ENCODE measurements at regions not wholly inside any gene's neighbourhood (a gene's known extent, or its start where the extent isn't known, plus 50 kb on each side); places are given as distances from the start of the nearest gene placed in this dataset.

GRCh38 chr4:26106776-26107175 lies 192.8 kb downstream of the SMIM20 start:
- no peak for TF ChIP-seq CTCF (conservative IDR thresholded peaks at IDR 0.05)

GRCh38 chr4:26108054-26108453 lies 194.0 kb downstream of the SMIM20 start:
- no peak for TF ChIP-seq CTCF (conservative IDR thresholded peaks at IDR 0.05)
- H3K4me3 Mint-ChIP-seq, result no peak overlapping the region

More at GRCh38 chr4:26106776-26107175, 192.8 kb downstream of the SMIM20 start:
- H3K4me3 Mint-ChIP-seq, result no peak overlapping the region
- H3K36me3 Mint-ChIP-seq (ENCODE audit: low read depth), result peaks cover 1% of the 10 kb centered on the region
- H3K27me3 Mint-ChIP-seq (ENCODE audit: low read depth), result no peaks in the 10 kb centered on the region
- no peaks in the 10 kb centered on the region for H3K4me1 Mint-ChIP-seq
- peaks cover 10% of the 10 kb centered on the region for H3K9me3 Mint-ChIP-seq
- H3K27ac Mint-ChIP-seq (ENCODE audit: unreplicated experiment), result no peak overlapping the region
- no peak for DNase-seq (ENCODE audit: low read depth, low spot score)

GRCh38 chr4:26110493-26110892 lies 196.5 kb downstream of the SMIM20 start:
- Mint-ChIP-seq H3K36me3 (ENCODE audit: low read depth) (peaks cover 9% of the 10 kb centered on the region), H3K27me3 (ENCODE audit: low read depth) (no peaks in the 10 kb centered on the region), H3K4me3 (no peak overlapping the region), H3K27ac (ENCODE audit: unreplicated experiment) (no peak overlapping the region), H3K4me1 (no peaks in the 10 kb centered on the region), H3K9me3 (peaks cover 13% of the 10 kb centered on the region)
- TF ChIP-seq CTCF (conservative IDR thresholded peaks at IDR 0.05), result no peak
- no peak for DNase-seq (ENCODE audit: low read depth, low spot score)

More at GRCh38 chr4:26108054-26108453, 194.0 kb downstream of the SMIM20 start:
- H3K36me3 Mint-ChIP-seq (ENCODE audit: low read depth), result peaks cover 3% of the 10 kb centered on the region
- peaks cover 13% of the 10 kb centered on the region for H3K9me3 Mint-ChIP-seq
- H3K27me3 Mint-ChIP-seq (ENCODE audit: low read depth), result no peaks in the 10 kb centered on the region
- H3K27ac Mint-ChIP-seq (ENCODE audit: unreplicated experiment), result no peak overlapping the region
- H3K4me1 Mint-ChIP-seq, result no peaks in the 10 kb centered on the region
- DNase-seq (ENCODE audit: low read depth, low spot score), result no peak

- Mint-ChIP-seq H3K36me3 (ENCODE audit: low read depth) (peaks cover 9% of the 10 kb centered on the region), H3K4me3 (no peak overlapping the region), H3K4me1 (no peaks in the 10 kb centered on the region), H3K27me3 (ENCODE audit: low read depth) (peaks cover 7% of the 10 kb centered on the region), H3K9me3 (peaks cover 13% of the 10 kb centered on the region), H3K27ac (ENCODE audit: unreplicated experiment) (no peak overlapping the region)
- no peak for DNase-seq (ENCODE audit: low read depth, low spot score)
- TF ChIP-seq CTCF (conservative IDR thresholded peaks at IDR 0.05), result no peak
These were observed 199.4 kb downstream of the SMIM20 start for GRCh38 chr4:26113339-26113940.

GRCh38 chr4:26116057-26116456 lies 202.0 kb downstream of the SMIM20 start:
- H3K9me3 Mint-ChIP-seq, result peaks cover 11% of the 10 kb centered on the region
- no peaks in the 10 kb centered on the region for H3K4me1 Mint-ChIP-seq
- peaks cover 11% of the 10 kb centered on the region for H3K27me3 Mint-ChIP-seq (ENCODE audit: low read depth)
- no peak overlapping the region for H3K27ac Mint-ChIP-seq (ENCODE audit: unreplicated experiment)
- H3K4me3 Mint-ChIP-seq, result no peak overlapping the region
- no peak for DNase-seq (ENCODE audit: low read depth, low spot score)
- no peak for TF ChIP-seq CTCF (conservative IDR thresholded peaks at IDR 0.05)
- H3K36me3 Mint-ChIP-seq (ENCODE audit: low read depth), result peaks cover 9% of the 10 kb centered on the region

Measured in neural crest cell (in vitro differentiated cells).